ENCODE measurements at regions not wholly inside any gene's neighbourhood (a gene's known extent, or its start where the extent isn't known, plus 50 kb on each side); places are given as distances from the start of the nearest gene placed in this dataset.

- no peak overlapping the region for H3K4me2 ChIP-seq (ENCODE audit: low read length)
- no peaks in the 10 kb centered on the region for H3K36me3 ChIP-seq (ENCODE audit: insufficient read depth, low read length)
- TF ChIP-seq, protein P1, sequence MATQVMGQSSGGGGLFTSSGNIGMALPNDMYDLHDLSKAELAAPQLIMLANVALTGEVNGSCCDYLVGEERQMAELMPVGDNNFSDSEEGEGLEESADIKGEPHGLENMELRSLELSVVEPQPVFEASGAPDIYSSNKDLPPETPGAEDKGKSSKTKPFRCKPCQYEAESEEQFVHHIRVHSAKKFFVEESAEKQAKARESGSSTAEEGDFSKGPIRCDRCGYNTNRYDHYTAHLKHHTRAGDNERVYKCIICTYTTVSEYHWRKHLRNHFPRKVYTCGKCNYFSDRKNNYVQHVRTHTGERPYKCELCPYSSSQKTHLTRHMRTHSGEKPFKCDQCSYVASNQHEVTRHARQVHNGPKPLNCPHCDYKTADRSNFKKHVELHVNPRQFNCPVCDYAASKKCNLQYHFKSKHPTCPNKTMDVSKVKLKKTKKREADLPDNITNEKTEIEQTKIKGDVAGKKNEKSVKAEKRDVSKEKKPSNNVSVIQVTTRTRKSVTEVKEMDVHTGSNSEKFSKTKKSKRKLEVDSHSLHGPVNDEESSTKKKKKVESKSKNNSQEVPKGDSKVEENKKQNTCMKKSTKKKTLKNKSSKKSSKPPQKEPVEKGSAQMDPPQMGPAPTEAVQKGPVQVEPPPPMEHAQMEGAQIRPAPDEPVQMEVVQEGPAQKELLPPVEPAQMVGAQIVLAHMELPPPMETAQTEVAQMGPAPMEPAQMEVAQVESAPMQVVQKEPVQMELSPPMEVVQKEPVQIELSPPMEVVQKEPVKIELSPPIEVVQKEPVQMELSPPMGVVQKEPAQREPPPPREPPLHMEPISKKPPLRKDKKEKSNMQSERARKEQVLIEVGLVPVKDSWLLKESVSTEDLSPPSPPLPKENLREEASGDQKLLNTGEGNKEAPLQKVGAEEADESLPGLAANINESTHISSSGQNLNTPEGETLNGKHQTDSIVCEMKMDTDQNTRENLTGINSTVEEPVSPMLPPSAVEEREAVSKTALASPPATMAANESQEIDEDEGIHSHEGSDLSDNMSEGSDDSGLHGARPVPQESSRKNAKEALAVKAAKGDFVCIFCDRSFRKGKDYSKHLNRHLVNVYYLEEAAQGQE (IDR thresholded peaks at IDR 0.05; ENCODE audit: borderline replicate concordance): no peak
- TF ChIP-seq EZH2 (IDR thresholded peaks at IDR 0.05; ENCODE audit: borderline replicate concordance, insufficient read depth, low read length, poor library complexity, severe bottlenecking) (no peak), POLR2AphosphoS5 (IDR thresholded peaks at IDR 0.05) (no peak), RAD21 (conservative IDR thresholded peaks at IDR 0.05) (no peak), TAF1 (IDR thresholded peaks at IDR 0.05; ENCODE audit: low read depth) (no peak), MXI1 (conservative IDR thresholded peaks at IDR 0.05; ENCODE audit: poor library complexity, severe bottlenecking) (no peak), EP300 (conservative IDR thresholded peaks at IDR 0.05; ENCODE audit: poor library complexity, severe bottlenecking) (no peak), SMC3 (conservative IDR thresholded peaks at IDR 0.05; ENCODE audit: poor library complexity) (no peak)
- TF ChIP-seq, protein P2, sequence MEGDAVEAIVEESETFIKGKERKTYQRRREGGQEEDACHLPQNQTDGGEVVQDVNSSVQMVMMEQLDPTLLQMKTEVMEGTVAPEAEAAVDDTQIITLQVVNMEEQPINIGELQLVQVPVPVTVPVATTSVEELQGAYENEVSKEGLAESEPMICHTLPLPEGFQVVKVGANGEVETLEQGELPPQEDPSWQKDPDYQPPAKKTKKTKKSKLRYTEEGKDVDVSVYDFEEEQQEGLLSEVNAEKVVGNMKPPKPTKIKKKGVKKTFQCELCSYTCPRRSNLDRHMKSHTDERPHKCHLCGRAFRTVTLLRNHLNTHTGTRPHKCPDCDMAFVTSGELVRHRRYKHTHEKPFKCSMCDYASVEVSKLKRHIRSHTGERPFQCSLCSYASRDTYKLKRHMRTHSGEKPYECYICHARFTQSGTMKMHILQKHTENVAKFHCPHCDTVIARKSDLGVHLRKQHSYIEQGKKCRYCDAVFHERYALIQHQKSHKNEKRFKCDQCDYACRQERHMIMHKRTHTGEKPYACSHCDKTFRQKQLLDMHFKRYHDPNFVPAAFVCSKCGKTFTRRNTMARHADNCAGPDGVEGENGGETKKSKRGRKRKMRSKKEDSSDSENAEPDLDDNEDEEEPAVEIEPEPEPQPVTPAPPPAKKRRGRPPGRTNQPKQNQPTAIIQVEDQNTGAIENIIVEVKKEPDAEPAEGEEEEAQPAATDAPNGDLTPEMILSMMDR (IDR thresholded peaks at IDR 0.05; ENCODE audit: poor library complexity, severe bottlenecking): no peak
- H3F3A ChIP-seq (ENCODE audit: insufficient read depth, low read length, poor library complexity, severe bottlenecking): no peaks in the 10 kb centered on the region
- no peak overlapping the region for H3K27ac ChIP-seq (ENCODE audit: low read length)
- no peak overlapping the region for H3K4me3 ChIP-seq (ENCODE audit: low read length)
- no peaks in the 10 kb centered on the region for H3K27me3 ChIP-seq (ENCODE audit: insufficient read depth, low read depth, low read length)
- H3K79me2 ChIP-seq (replicated peaks; ENCODE audit: insufficient read depth, low read length): no peaks in the 10 kb centered on the region
- H3K9ac ChIP-seq (ENCODE audit: low read length): no peak overlapping the region
- no peak overlapping the region for H2AFZ ChIP-seq (ENCODE audit: low read depth, low read length)
- H3K9me3 ChIP-seq (ENCODE audit: low read length): no peaks in the 10 kb centered on the region
- H4K20me1 ChIP-seq (ENCODE audit: insufficient read depth): no peaks in the 10 kb centered on the region
- H3K9me2 ChIP-seq (ENCODE audit: insufficient read depth, low read length): no peaks in the 10 kb centered on the region
Observed at GRCh38 chr1:58981392-58981791, 197.5 kb upstream of the JUN start.

DNA sequence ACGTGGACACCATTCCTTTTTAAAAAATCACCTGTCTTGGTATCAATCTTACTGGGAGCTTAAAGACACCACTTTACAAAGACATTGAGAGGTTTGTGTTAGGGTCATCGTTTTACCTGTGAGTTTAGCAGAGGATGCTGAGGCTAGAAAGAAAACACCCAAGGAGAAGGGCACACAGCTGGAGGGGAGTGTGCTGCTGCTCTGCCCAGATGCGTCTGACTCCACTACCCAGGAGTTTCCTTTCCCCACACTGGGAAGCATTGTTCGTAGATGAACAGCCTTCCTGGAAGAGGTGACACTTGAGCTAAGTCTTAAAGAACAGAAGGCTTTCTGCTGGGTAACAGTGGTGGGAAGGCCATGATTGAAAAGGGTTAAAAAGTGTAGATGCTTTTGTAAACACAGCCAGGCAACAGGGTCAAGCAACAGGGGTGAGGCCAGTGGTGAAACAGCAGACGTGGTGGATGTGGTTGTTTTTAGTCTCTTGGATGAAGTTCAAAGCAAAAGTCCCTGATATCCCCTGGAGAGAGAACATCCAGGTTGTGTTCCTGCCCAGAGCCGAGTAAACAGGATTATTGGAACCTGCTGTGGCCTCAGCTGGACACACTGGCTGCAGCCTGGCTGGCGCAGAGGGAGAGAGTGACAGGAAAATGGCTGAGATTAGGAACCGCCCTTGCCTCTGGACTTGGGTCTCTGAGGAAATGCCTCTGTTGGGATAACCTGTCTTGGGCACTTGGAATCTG is 198.6 kb upstream of the JUN start:
- H3K4me3 ChIP-seq (ENCODE audit: low read length): no peak overlapping the region
- H4K20me1 ChIP-seq (ENCODE audit: insufficient read depth): no peaks in the 10 kb centered on the region
- TF ChIP-seq, protein P2 (IDR thresholded peaks at IDR 0.05; ENCODE audit: poor library complexity, severe bottlenecking): no peak
- TF ChIP-seq EZH2 (IDR thresholded peaks at IDR 0.05; ENCODE audit: borderline replicate concordance, insufficient read depth, low read length, poor library complexity, severe bottlenecking): no peak
- no peak for TF ChIP-seq RAD21 (conservative IDR thresholded peaks at IDR 0.05)
- TF ChIP-seq EP300 (conservative IDR thresholded peaks at IDR 0.05; ENCODE audit: poor library complexity, severe bottlenecking): no peak
- TF ChIP-seq, protein P1 (IDR thresholded peaks at IDR 0.05; ENCODE audit: borderline replicate concordance): no peak
- H3K9me3 ChIP-seq (ENCODE audit: low read length): no peaks in the 10 kb centered on the region
- no peak overlapping the region for H3K9ac ChIP-seq (ENCODE audit: low read length)
- no peaks in the 10 kb centered on the region for H3F3A ChIP-seq (ENCODE audit: insufficient read depth, low read length, poor library complexity, severe bottlenecking)
- no peak overlapping the region for H2AFZ ChIP-seq (ENCODE audit: low read depth, low read length)
- H3K27me3 ChIP-seq (ENCODE audit: insufficient read depth, low read depth, low read length): no peaks in the 10 kb centered on the region
- H3K4me2 ChIP-seq (ENCODE audit: low read length): no peak overlapping the region
- H3K36me3 ChIP-seq (ENCODE audit: insufficient read depth, low read length): no peaks in the 10 kb centered on the region
- no peaks in the 10 kb centered on the region for H3K79me2 ChIP-seq (replicated peaks; ENCODE audit: insufficient read depth, low read length)
- H3K27ac ChIP-seq (ENCODE audit: low read length): no peak overlapping the region
- no peaks in the 10 kb centered on the region for H3K9me2 ChIP-seq (ENCODE audit: insufficient read depth, low read length)
